SK-N-SH treated with all-trans-retinoic acid at 6 μM for 48 hours (cell line): ENCODE measurements at regions not wholly inside any gene's neighbourhood (a gene's known extent, or its start where the extent isn't known, plus 50 kb on each side); places are given as distances from the start of the nearest gene placed in this dataset.

ENCODE experiments used
- ARNTL ChIP-seq: fragments of 450-650 bp; formaldehyde crosslinking; IDR thresholded peaks from 2 replicates; pipeline ENCODE4 v1.5.0; 2020; ENCODE audit warnings: low read depth, mild to moderate bottlenecking, moderate library complexity, borderline replicate concordance
- BACH2 ChIP-seq: fragments of 250-450 bp; sonication (Bioruptor Pico); IDR thresholded peaks from 2 replicates; pipeline ENCODE4 v1.9.0; 2021; ENCODE audit warnings: mild to moderate bottlenecking, borderline replicate concordance
- ESRRG ChIP-seq: fragments of 250-450 bp; sonication (Bioruptor Pico); IDR thresholded peaks from 2 replicates; pipeline ENCODE4 v1.6.1; 2021; ENCODE audit warnings: mild to moderate bottlenecking
- ISL1 ChIP-seq: fragments of 250-450 bp; sonication (Bioruptor Pico); IDR thresholded peaks from 2 replicates; pipeline ENCODE4 v2.1.2; 2022; ENCODE audit warnings: mild to moderate bottlenecking, moderate library complexity
- SNAI2 ChIP-seq: fragments of 250-450 bp; sonication (Bioruptor Pico); IDR thresholded peaks from 2 replicates; pipeline ENCODE4 v1.5.0; 2020; ENCODE audit warnings: mild to moderate bottlenecking, moderate library complexity
- TOX ChIP-seq: fragments of 250-450 bp; sonication (Bioruptor Pico); IDR thresholded peaks from 2 replicates; pipeline ENCODE4 v1.8.0; 2021; ENCODE audit warnings: mild to moderate bottlenecking, moderate library complexity, borderline replicate concordance
- ZFP3 ChIP-seq: fragments of 250-450 bp; sonication (Bioruptor Pico); IDR thresholded peaks from 2 replicates; pipeline ENCODE4 v1.5.0; 2020; ENCODE audit warnings: mild to moderate bottlenecking, moderate library complexity
- TF ChIP-seq, protein P1 (sequence below): fragments of 250-450 bp; sonication (Bioruptor Pico); IDR thresholded peaks from 2 replicates; pipeline ENCODE4 v1.5.1; 2021; ENCODE audit warnings: mild to moderate bottlenecking, moderate library complexity
- TF ChIP-seq, protein P2 (sequence below): fragments of 250-450 bp; sonication (Bioruptor Pico); IDR thresholded peaks from 2 replicates; pipeline ENCODE4 v1.8.0; 2020; ENCODE audit warnings: mild to moderate bottlenecking, moderate library complexity, borderline replicate concordance

DNA sequence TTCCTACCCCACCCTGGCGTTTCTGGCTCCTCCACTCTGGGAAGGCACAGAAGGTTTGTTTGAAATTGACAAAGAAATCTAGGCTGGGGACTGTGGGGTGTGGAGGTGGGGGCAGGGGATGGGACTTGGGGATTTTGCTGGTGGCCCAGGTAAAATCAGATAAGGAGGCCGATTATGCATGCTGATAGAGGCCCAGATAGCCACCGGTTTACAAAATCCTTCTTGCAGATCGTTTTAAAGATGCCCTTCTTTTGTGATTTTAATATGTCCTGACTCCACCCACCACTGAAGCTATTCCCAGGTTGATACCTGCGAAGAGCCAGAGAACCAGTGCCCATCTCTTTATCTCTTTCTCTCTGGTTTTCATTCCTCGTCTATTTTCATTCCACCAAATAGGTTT, 104.9 kb downstream of the TFAP2C start:
- TF ChIP-seq ISL1 (CRISPR knock-in tag) (no peak), ESRRG (CRISPR knock-in tag) (no peak), ZFP3 (no peak), ARNTL (CRISPR knock-in tag) (no peak), SNAI2 (no peak), BACH2 (CRISPR knock-in tag) (no peak), TOX (no peak)
- TF ChIP-seq, protein P1, sequence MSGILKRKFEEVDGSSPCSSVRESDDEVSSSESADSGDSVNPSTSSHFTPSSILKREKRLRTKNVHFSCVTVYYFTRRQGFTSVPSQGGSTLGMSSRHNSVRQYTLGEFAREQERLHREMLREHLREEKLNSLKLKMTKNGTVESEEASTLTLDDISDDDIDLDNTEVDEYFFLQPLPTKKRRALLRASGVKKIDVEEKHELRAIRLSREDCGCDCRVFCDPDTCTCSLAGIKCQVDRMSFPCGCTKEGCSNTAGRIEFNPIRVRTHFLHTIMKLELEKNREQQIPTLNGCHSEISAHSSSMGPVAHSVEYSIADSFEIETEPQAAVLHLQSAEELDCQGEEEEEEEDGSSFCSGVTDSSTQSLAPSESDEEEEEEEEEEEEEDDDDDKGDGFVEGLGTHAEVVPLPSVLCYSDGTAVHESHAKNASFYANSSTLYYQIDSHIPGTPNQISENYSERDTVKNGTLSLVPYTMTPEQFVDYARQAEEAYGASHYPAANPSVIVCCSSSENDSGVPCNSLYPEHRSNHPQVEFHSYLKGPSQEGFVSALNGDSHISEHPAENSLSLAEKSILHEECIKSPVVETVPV (CRISPR knock-in tag), result no peak
- TF ChIP-seq, protein P2, sequence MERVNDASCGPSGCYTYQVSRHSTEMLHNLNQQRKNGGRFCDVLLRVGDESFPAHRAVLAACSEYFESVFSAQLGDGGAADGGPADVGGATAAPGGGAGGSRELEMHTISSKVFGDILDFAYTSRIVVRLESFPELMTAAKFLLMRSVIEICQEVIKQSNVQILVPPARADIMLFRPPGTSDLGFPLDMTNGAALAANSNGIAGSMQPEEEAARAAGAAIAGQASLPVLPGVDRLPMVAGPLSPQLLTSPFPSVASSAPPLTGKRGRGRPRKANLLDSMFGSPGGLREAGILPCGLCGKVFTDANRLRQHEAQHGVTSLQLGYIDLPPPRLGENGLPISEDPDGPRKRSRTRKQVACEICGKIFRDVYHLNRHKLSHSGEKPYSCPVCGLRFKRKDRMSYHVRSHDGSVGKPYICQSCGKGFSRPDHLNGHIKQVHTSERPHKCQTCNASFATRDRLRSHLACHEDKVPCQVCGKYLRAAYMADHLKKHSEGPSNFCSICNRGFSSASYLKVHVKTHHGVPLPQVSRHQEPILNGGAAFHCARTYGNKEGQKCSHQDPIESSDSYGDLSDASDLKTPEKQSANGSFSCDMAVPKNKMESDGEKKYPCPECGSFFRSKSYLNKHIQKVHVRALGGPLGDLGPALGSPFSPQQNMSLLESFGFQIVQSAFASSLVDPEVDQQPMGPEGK (CRISPR knock-in tag), result no peak
